IPS DF 6.9 (cell line): ENCODE measurements at regions not wholly inside any gene's neighbourhood (a gene's known extent, or its start where the extent isn't known, plus 50 kb on each side); places are given as distances from the start of the nearest gene placed in this dataset.
A peak's percentile ranks its signal among the peaks of the same experiment; 100 is the strongest.

Source experiments
- DNase-seq: peaks from one replicate; pipeline ENCODE4 v3.0.0-alpha.2; 2013; ENCODE audit warnings: low read depth, low spot score
- H3K27ac ChIP-seq: one replicate; pipeline ENCODE4 v1.5.1; 2013; ENCODE audit warnings: low read length, control low read depth
- H3K27me3 ChIP-seq: 2 replicates; pipeline ENCODE4 v1.6.1; 2013; ENCODE audit warnings: mild to moderate bottlenecking, low read length; ENCODE audit not compliant: control insufficient read depth, insufficient read depth
- H3K36me3 ChIP-seq: 2 replicates; pipeline ENCODE4 v1.6.1; 2013; ENCODE audit warnings: low read length; ENCODE audit not compliant: control insufficient read depth, insufficient read depth
- H3K4me1 ChIP-seq: 2 replicates; pipeline ENCODE4 v1.6.1; 2013; ENCODE audit warnings: low read length; ENCODE audit not compliant: control insufficient read depth, insufficient read depth
- H3K4me3 ChIP-seq: 2 replicates; pipeline ENCODE4 v1.5.1; 2013; ENCODE audit warnings: mild to moderate bottlenecking, low read length
- H3K9me3 ChIP-seq: 2 replicates; pipeline ENCODE4 v1.6.1; 2013; ENCODE audit warnings: low read length, inconsistent platforms; ENCODE audit not compliant: control insufficient read depth, insufficient read depth
- WGBS: extraction: QIAGEN DNeasy Blood & Tissue Kit; methylation state at CpG from one replicate; pipeline ENCODE4 v1.1.7; 2013; ENCODE audit warnings: mixed read lengths, missing lambda C conversion rate; ENCODE audit not compliant: insufficient read length, insufficient coverage; 5-methylcytosine and 5-hydroxymethylcytosine counted together

DNA sequence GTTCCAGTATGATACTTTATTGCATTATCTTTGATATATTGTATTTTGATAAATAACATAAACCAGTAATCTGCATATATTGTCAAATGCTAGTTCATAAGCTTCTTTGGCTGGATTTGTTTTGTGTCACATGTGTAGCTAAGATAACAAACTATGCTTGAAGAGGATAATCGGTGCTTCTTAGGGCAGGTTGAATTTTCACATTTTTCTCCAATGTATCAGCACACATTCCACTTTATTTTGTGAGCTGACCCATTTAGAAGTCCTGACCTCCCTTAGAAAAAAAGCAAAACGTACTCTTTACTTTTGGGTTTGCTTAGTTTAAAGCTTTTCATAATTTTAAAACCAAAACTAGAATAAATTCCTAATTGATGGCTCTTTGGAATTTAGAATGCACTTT is 277.7 kb upstream of the DDHD1 start:
- Histone ChIP-seq H3K9me3 (no peaks in the 10 kb centered on the region), H3K27me3 (no peaks in the 10 kb centered on the region), H3K4me1 (no peaks in the 10 kb centered on the region), H3K27ac (no peak overlapping the region), H3K36me3 (no peaks in the 10 kb centered on the region), H3K4me3 (no peak overlapping the region)
- DNase-seq: no peak
- WGBS: no CpG with 5 or more reads among the region's 2 CpGs

DNA sequence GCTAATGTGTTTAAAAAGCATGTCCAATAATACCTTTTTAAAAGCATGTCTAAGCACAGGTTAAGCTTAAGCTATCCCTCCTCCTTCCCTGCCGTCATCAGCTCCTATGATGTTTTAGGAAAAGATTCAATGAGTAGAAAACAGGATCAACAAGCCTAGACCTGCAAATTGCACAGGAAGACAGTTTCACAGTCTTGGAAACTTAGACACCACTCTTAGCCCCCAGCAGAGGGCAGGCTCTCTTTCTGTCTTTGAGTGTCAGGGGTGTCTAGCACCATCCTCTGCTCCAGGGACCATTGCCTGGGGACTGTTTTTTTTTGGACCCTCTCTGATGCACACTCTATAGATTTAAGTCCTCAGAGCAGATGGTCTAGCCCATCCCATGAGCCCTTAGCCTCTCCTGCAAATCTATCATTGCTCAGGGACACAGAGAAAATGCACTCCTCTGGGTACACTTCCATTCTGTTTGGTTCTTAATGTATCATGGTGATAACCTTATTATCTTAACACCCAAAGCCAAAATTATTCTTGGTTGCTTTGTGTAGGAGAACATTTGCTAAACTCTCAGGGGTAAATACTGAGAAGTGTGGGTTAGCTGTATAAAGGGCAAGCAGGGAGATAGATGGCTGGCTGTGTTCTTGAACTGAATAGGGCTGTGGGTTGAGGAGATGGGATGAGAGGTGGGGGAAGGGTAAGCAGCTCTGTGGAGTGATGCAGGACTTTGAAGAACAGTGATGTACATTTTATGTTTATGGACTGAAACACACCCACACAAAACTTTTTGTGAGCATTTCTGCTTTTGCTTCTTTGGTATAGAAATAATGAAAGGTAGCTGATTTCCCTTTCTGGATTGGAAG is 259.9 kb upstream of the DDHD1 start:
- Histone ChIP-seq H3K4me3 (no peak overlapping the region), H3K9me3 (no peaks in the 10 kb centered on the region), H3K4me1 (no peaks in the 10 kb centered on the region), H3K27me3 (no peaks in the 10 kb centered on the region), H3K36me3 (no peaks in the 10 kb centered on the region), H3K27ac (no peak overlapping the region)
- WGBS: no CpG with 5 or more reads among the region's 1 CpG
- no peak for DNase-seq

DNA sequence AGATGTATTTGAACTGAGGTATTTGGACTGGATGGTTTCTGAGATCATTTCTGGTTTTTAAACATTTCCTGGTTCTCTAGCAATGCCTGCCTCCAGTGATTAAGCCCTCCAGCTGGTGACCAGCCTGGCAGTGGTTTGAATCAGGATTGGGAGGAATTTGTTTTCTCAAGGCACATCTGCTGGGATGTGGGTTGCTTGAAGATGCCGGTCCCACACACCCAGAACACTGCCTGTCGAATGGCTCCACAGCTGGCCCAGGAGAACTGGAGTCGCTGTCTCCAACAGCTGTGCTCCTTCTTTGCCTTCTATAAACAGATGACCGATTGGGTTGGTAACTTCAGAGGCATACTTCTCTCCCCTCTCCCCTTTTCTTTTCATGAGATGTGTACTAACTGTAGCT is 258.0 kb upstream of the DDHD1 start:
- no CpG with 5 or more reads among the region's 4 CpGs for WGBS
- Histone ChIP-seq H3K4me1 (no peaks in the 10 kb centered on the region), H3K27ac (no peak overlapping the region), H3K27me3 (no peaks in the 10 kb centered on the region), H3K36me3 (no peaks in the 10 kb centered on the region), H3K9me3 (no peaks in the 10 kb centered on the region), H3K4me3 (no peak overlapping the region)
- no peak for DNase-seq

DNA sequence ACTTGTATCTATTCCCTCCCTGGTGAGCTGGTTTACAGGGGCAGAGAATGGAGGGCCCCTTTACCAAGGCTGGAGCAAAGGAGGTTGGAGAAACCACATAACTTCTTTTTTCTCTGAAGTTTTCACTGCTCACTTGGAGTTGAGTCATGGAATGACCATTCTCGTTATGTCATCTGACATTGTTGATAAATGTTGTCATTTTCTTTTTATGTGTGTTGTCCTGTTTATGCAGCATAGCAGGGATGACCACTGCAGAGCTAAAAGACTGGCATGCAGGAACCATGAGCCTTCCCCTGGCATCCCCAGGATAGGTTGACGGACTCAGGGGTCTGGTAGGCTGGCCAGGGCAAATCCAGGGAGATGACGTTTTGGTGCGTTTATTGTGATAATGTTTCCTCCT is 256.8 kb upstream of the DDHD1 start:
- Histone ChIP-seq H3K9me3 (no peaks in the 10 kb centered on the region), H3K27me3 (no peaks in the 10 kb centered on the region), H3K36me3 (no peaks in the 10 kb centered on the region), H3K27ac (no peak overlapping the region), H3K4me1 (no peaks in the 10 kb centered on the region), H3K4me3 (no peak overlapping the region)
- no peak for DNase-seq
- no CpG with 5 or more reads among the region's 4 CpGs for WGBS

GRCh38 chr14:53409289-53409688 is 256.2 kb upstream of the DDHD1 start:
- Histone ChIP-seq H3K27me3 (no peaks in the 10 kb centered on the region), H3K4me3 (no peak overlapping the region), H3K27ac (no peak overlapping the region), H3K4me1 (no peaks in the 10 kb centered on the region), H3K36me3 (no peaks in the 10 kb centered on the region), H3K9me3 (no peaks in the 10 kb centered on the region)
- no CpG with 5 or more reads among the region's 2 CpGs for WGBS
- no peak for DNase-seq

- Histone ChIP-seq H3K27ac (no peak overlapping the region), H3K4me1 (no peaks in the 10 kb centered on the region), H3K4me3 (no peak overlapping the region), H3K27me3 (no peaks in the 10 kb centered on the region), H3K36me3 (no peaks in the 10 kb centered on the region), H3K9me3 (no peaks in the 10 kb centered on the region)
- WGBS: no CpG with 5 or more reads among the region's 2 CpGs
- DNase-seq: no peak
These were observed 255.2 kb upstream of the DDHD1 start for GRCh38 chr14:53408175-53408879.

DNA sequence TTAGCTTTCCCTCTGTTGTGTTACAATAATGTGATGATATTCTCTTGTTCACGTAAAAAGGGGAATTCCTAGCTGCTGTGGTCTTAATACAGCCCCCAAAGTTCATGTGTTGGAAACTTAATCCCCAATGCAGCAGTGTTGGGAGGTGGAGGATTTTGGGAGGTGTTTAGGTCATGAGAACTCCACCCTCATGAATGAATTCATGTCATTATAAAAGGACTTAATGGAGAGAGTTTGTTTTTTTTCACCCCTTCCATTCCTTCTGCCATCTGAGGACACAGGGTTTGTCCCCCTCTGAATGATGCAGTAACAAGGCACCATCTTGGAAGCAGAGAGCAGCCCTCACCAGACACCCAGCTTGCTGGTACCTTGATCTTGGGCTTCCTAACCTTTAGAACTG is 253.4 kb upstream of the DDHD1 start:
- Histone ChIP-seq H3K36me3 (no peaks in the 10 kb centered on the region), H3K4me1 (no peaks in the 10 kb centered on the region)

GRCh38 chr14:53401646-53402045 is 248.5 kb upstream of the DDHD1 start:
- H3K9me3 ChIP-seq: no peaks in the 10 kb centered on the region
- no peak overlapping the region for H3K27ac ChIP-seq
- WGBS: no CpG with 5 or more reads among the region's 3 CpGs
- no peak for DNase-seq
- no peak overlapping the region for H3K4me3 ChIP-seq
- H3K36me3 ChIP-seq: no peaks in the 10 kb centered on the region
- no peaks in the 10 kb centered on the region for H3K4me1 ChIP-seq
- H3K27me3 ChIP-seq: no peaks in the 10 kb centered on the region

More for the DNA sequence above, 253.4 kb upstream of the DDHD1 start:
- WGBS: no CpG with 5 or more reads among the region's 1 CpG
- Histone ChIP-seq H3K4me3 (no peak overlapping the region), H3K27me3 (no peaks in the 10 kb centered on the region), H3K9me3 (no peaks in the 10 kb centered on the region), H3K27ac (no peak overlapping the region)
- DNase-seq: no peak

GRCh38 chr14:53399057-53399456 is 245.9 kb upstream of the DDHD1 start:
- H3K9me3 ChIP-seq: no peaks in the 10 kb centered on the region; the same call in 1 of the 2 replicates
- WGBS: no CpG with 5 or more reads among the region's 7 CpGs
- DNase-seq: peak; percentile 58
- no peaks in the 10 kb centered on the region for H3K36me3 ChIP-seq
- H3K4me3 ChIP-seq: no peak overlapping the region
- H3K27me3 ChIP-seq: no peaks in the 10 kb centered on the region
- no peaks in the 10 kb centered on the region for H3K4me1 ChIP-seq
- H3K27ac ChIP-seq: no peak overlapping the region

DNA sequence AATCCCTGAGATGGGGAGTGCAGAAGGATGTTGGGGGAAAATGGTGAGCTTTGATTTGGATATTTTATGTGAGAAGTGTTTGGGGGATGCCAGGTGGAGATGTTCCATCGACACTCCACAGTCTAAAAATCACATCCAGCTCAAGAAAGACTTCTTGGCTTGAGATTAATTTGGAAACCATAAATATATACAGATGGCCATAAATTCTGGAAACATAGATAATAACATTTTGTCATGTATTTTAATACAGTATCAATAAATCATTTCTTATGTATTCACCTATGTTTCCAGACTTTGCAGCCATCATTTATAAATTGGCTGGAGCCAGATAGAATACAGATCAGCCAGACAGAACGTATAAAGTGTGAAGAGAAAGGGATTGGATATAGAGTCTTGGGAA is 245.5 kb upstream of the DDHD1 start:
- Histone ChIP-seq H3K4me3 (no peak overlapping the region), H3K27me3 (no peaks in the 10 kb centered on the region), H3K27ac (no peak overlapping the region), H3K4me1 (no peaks in the 10 kb centered on the region), H3K9me3 (no peaks in the 10 kb centered on the region; the same call in 1 of the 2 replicates), H3K36me3 (no peaks in the 10 kb centered on the region)
- no peak for DNase-seq
- no CpG with 5 or more reads among the region's 2 CpGs for WGBS
